ENCODE measurements at regions not wholly inside any gene's neighbourhood (a gene's known extent, or its start where the extent isn't known, plus 50 kb on each side); places are given as distances from the start of the nearest gene placed in this dataset.

GRCh38 chr12:91870872-91871707 is 274.6 kb downstream of the BTG1 start:
- TF ChIP-seq CTCF (IDR thresholded peaks at IDR 0.05; ENCODE audit: low read length) (no peak), EZH2 (IDR thresholded peaks at IDR 0.05; ENCODE audit: borderline replicate concordance, low read length) (no peak)
